IPS DF 19.7 (cell line): ENCODE measurements at regions not wholly inside any gene's neighbourhood (a gene's known extent, or its start where the extent isn't known, plus 50 kb on each side); places are given as distances from the start of the nearest gene placed in this dataset.

ENCODE experiments used
- DNase-seq: peaks from one replicate; pipeline ENCODE4 v3.0.0-alpha.2; 2013; ENCODE audit warnings: low read depth, low spot score

- DNase-seq: no peak
Observed at GRCh38 chr2:129702416-129703176, 276.9 kb upstream of the RAB6C start.

- DNase-seq: no peak
Observed at GRCh38 chr2:129705085-129705484, 274.4 kb upstream of the RAB6C start.

- no peak for DNase-seq
Observed at GRCh38 chr2:129707800-129708199, 271.7 kb upstream of the RAB6C start.

- DNase-seq: no peak
Observed at GRCh38 chr2:129708221-129708967, 271.1 kb upstream of the RAB6C start.

GRCh38 chr2:129709001-129709955 lies 270.2 kb upstream of the RAB6C start:
- no peak for DNase-seq

GRCh38 chr2:129709956-129710598 lies 269.4 kb upstream of the RAB6C start:
- DNase-seq: no peak

GRCh38 chr2:129710670-129711495 lies 268.6 kb upstream of the RAB6C start:
- no peak for DNase-seq

- DNase-seq: no peak
Observed at GRCh38 chr2:129711816-129712675, 267.4 kb upstream of the RAB6C start.

GRCh38 chr2:129712676-129712985 lies 266.8 kb upstream of the RAB6C start:
- no peak for DNase-seq

- no peak for DNase-seq
Observed at GRCh38 chr2:129713337-129713736, 266.1 kb upstream of the RAB6C start.

GRCh38 chr2:129716781-129717559 lies 262.5 kb upstream of the RAB6C start:
- DNase-seq: no peak

GRCh38 chr2:129717560-129718130 lies 261.8 kb upstream of the RAB6C start:
- DNase-seq: no peak

GRCh38 chr2:129719335-129719734 lies 260.1 kb upstream of the RAB6C start:
- DNase-seq: no peak

- DNase-seq: no peak
Observed at GRCh38 chr2:129720360-129720759, 259.1 kb upstream of the RAB6C start.

- no peak for DNase-seq
Observed at GRCh38 chr2:129720761-129721160, 258.7 kb upstream of the RAB6C start.

- no peak for DNase-seq
Observed at GRCh38 chr2:129721236-129721635, 258.2 kb upstream of the RAB6C start.

- DNase-seq: no peak
Observed at GRCh38 chr2:129721846-129722245, 257.6 kb upstream of the RAB6C start.

GRCh38 chr2:129722306-129723019 lies 257.0 kb upstream of the RAB6C start:
- DNase-seq: no peak
